ENCODE measurements at regions not wholly inside any gene's neighbourhood (a gene's known extent, or its start where the extent isn't known, plus 50 kb on each side); places are given as distances from the start of the nearest gene placed in this dataset.

GRCh38 chr12:88338486-88338885, 196.4 kb downstream of the TMTC3 start:
- TF ChIP-seq CTCF (IDR thresholded peaks at IDR 0.05; ENCODE audit: low read depth, low read length) (no peak), POLR2A (IDR thresholded peaks at IDR 0.05; ENCODE audit: extremely low read depth, insufficient read length) (no peak), MYC (IDR thresholded peaks at IDR 0.05; ENCODE audit: low read depth, low read length) (no peak), MAX (IDR thresholded peaks at IDR 0.05; ENCODE audit: low read depth, low read length) (no peak)
